Neural progenitor cell (in vitro differentiated cells): ENCODE measurements at regions not wholly inside any gene's neighbourhood (a gene's known extent, or its start where the extent isn't known, plus 50 kb on each side); places are given as distances from the start of the nearest gene placed in this dataset.

Experiments
- CTCF ChIP-seq: fragments of 200-600 bp; sonication (generic); IDR thresholded peaks from 2 replicates; pipeline ENCODE4 v1.5.1; 2017; ENCODE audit warnings: antibody characterized with exemption, mild to moderate bottlenecking
- EZH2 ChIP-seq: fragments of 200-600 bp; sonication (generic); IDR thresholded peaks from 2 replicates; pipeline ENCODE4 v1.6.1; 2017; ENCODE audit warnings: antibody characterized with exemption, mild to moderate bottlenecking, moderate library complexity
- EZH2phosphoT487 ChIP-seq: fragments of 200-600 bp; sonication (generic); IDR thresholded peaks from 2 replicates; pipeline ENCODE4 v1.6.1; 2017; ENCODE audit warnings: antibody characterized with exemption

DNA sequence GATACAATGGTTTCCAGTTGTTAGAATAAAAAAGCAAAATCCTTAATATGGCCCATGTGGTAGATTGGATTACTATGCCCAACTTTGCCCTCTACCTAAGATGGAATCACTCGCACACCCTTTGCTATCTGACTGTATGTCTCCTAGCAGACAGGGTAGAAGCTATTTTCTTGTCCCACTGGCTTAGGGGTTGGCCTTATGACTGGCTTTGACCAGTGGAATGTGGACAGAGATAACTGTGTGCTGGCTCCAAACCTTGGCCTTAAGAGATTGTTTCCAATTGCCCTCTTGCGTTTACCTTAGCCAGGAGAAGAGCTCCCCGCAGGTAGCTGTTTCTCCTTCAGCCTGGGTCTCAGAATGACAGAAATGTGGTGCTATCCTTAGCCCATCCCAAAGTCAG is 355.9 kb downstream of the BCOR start:
- no peak for TF ChIP-seq CTCF
- no peak for TF ChIP-seq EZH2
- TF ChIP-seq EZH2phosphoT487: no peak
